ENCODE measurements at regions not wholly inside any gene's neighbourhood (a gene's known extent, or its start where the extent isn't known, plus 50 kb on each side); places are given as distances from the start of the nearest gene placed in this dataset.

DNA sequence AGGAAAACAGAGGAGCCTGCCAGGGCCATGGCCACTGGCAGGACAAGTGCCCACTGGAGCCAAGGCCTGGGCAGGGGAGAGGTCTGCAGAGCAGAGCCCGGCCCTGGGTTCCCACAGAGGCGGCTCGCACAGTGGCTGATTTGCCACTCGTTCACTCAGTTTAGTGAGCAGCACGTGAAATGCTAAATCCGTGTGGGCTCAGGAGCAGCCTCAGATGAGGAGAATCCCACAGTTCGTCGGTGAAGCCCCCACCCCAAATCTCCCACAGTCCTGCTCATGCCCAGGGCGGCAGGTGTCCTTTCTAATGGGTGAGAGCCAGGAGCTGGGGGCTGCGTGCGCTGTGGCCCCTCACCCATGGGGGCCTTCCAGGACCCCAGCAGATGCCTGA, 107.7 kb upstream of the FAM20C start:
- no peak for TF ChIP-seq POLR2AphosphoS5 (IDR thresholded peaks at IDR 0.05; ENCODE audit: low read depth)
- TF ChIP-seq, protein P1, sequence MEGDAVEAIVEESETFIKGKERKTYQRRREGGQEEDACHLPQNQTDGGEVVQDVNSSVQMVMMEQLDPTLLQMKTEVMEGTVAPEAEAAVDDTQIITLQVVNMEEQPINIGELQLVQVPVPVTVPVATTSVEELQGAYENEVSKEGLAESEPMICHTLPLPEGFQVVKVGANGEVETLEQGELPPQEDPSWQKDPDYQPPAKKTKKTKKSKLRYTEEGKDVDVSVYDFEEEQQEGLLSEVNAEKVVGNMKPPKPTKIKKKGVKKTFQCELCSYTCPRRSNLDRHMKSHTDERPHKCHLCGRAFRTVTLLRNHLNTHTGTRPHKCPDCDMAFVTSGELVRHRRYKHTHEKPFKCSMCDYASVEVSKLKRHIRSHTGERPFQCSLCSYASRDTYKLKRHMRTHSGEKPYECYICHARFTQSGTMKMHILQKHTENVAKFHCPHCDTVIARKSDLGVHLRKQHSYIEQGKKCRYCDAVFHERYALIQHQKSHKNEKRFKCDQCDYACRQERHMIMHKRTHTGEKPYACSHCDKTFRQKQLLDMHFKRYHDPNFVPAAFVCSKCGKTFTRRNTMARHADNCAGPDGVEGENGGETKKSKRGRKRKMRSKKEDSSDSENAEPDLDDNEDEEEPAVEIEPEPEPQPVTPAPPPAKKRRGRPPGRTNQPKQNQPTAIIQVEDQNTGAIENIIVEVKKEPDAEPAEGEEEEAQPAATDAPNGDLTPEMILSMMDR (conservative IDR thresholded peaks at IDR 0.05; ENCODE audit: low read depth in 2 of 2), result no peak
- TF ChIP-seq ZNF114 (CRISPR knock-in tag; IDR thresholded peaks at IDR 0.05), result no peak
- TF ChIP-seq EZH2 (IDR thresholded peaks at IDR 0.05; ENCODE audit: low read depth, unreplicated experiment), result no peak
- TF ChIP-seq JUNB (IDR thresholded peaks at IDR 0.05; ENCODE audit: unreplicated experiment), result no peak
- TF ChIP-seq ZNF331 (CRISPR knock-in tag; IDR thresholded peaks at IDR 0.05; ENCODE audit: low read depth), result no peak
- TF ChIP-seq CREB1 (CRISPR knock-in tag; IDR thresholded peaks at IDR 0.05; ENCODE audit: low read depth), result no peak
- TF ChIP-seq, protein P2, sequence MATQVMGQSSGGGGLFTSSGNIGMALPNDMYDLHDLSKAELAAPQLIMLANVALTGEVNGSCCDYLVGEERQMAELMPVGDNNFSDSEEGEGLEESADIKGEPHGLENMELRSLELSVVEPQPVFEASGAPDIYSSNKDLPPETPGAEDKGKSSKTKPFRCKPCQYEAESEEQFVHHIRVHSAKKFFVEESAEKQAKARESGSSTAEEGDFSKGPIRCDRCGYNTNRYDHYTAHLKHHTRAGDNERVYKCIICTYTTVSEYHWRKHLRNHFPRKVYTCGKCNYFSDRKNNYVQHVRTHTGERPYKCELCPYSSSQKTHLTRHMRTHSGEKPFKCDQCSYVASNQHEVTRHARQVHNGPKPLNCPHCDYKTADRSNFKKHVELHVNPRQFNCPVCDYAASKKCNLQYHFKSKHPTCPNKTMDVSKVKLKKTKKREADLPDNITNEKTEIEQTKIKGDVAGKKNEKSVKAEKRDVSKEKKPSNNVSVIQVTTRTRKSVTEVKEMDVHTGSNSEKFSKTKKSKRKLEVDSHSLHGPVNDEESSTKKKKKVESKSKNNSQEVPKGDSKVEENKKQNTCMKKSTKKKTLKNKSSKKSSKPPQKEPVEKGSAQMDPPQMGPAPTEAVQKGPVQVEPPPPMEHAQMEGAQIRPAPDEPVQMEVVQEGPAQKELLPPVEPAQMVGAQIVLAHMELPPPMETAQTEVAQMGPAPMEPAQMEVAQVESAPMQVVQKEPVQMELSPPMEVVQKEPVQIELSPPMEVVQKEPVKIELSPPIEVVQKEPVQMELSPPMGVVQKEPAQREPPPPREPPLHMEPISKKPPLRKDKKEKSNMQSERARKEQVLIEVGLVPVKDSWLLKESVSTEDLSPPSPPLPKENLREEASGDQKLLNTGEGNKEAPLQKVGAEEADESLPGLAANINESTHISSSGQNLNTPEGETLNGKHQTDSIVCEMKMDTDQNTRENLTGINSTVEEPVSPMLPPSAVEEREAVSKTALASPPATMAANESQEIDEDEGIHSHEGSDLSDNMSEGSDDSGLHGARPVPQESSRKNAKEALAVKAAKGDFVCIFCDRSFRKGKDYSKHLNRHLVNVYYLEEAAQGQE (IDR thresholded peaks at IDR 0.05; ENCODE audit: unreplicated experiment), result no peak
- TF ChIP-seq EZH2phosphoT487 (IDR thresholded peaks at IDR 0.05; ENCODE audit: unreplicated experiment), result no peak
- no peak for TF ChIP-seq NANOG (IDR thresholded peaks at IDR 0.05; ENCODE audit: borderline replicate concordance)

Measured in GM23338 (cell line).